Esophagus muscularis mucosa (tissue), 4 donors: ENCODE measurements at regions not wholly inside any gene's neighbourhood (a gene's known extent, or its start where the extent isn't known, plus 50 kb on each side); places are given as distances from the start of the nearest gene placed in this dataset.
"Not testable (repeated sequence)": the region's sequence is repeated elsewhere in the genome, so short reads cannot be mapped to it uniquely, and the experiment has no call there.

Experiments
- DNase-seq: peaks from one replicate; pipeline ENCODE4 v3.0.0-alpha.2; 2017; ENCODE audit errors: extremely low spot score
- H3K27ac ChIP-seq, 4 donors: fragments of 200-600 bp; sonication (generic); replicated peaks in 1 of 4; 1 replicate in 3 of 4; 2 replicates in 1 of 4; pipeline ENCODE4 v1.5.1; 2016 to 2019; ENCODE audit warnings: mild to moderate bottlenecking in 1 of 4
- H3K27me3 ChIP-seq, 4 donors: fragments of 200-600 bp; sonication (generic); one replicate each; pipeline versions ENCODE4 v1.5.1 to v1.6.0; 2016 to 2019
- H3K36me3 ChIP-seq, 4 donors: fragments of 200-600 bp; sonication (generic); one replicate each; pipeline ENCODE4 v1.5.1; 2016 to 2019
- H3K4me1 ChIP-seq, 4 donors: fragments of 200-600 bp; sonication (generic); one replicate each; pipeline ENCODE4 v1.5.1; 2016 to 2019
- H3K4me3 ChIP-seq, 4 donors: fragments of 200-600 bp; sonication (generic); 1 replicate in 2 of 4; 2 replicates in 2 of 4; pipeline ENCODE4 v1.5.1; 2016 to 2019; ENCODE audit warnings: mild to moderate bottlenecking in 4 of 4, moderate library complexity in 1 of 4
- H3K9me3 ChIP-seq, 4 donors: fragments of 200-600 bp; sonication (generic); 1 replicate in 3 of 4; 2 replicates in 1 of 4; pipeline ENCODE4 v1.5.1; 2016 to 2019
- CTCF ChIP-seq, 3 experiments: fragments of 200-600 bp in 2 of 3; fragments of 450-650 bp in 1 of 3; sonication (generic) in 2 of 3; IDR thresholded peaks; one replicate each; pipeline ENCODE4 v1.5.1; 2017 to 2019; ENCODE audit warnings: antibody characterized with exemption in 3 of 3, mild to moderate bottlenecking in 2 of 3, moderate library complexity in 1 of 3
- EP300 ChIP-seq: sonication (generic); formaldehyde crosslinking; IDR thresholded peaks from one replicate; pipeline ENCODE4 v1.6.1; 2017; ENCODE audit warnings: antibody characterized with exemption
- POLR2A ChIP-seq: fragments of 450-650 bp; IDR thresholded peaks from one replicate; pipeline ENCODE4 v1.6.1; 2017; ENCODE audit warnings: antibody characterized with exemption, moderate library complexity, mild to moderate bottlenecking, low read depth
- POLR2AphosphoS5 ChIP-seq, 2 donors: sonication (generic); formaldehyde crosslinking; IDR thresholded peaks; one replicate each; pipeline ENCODE4 v1.6.1; 2017; ENCODE audit warnings: antibody characterized with exemption in 2 of 2
- WGBS: methylation state at CpG from one replicate; pipeline ENCODE4 v1.1.5; 2018; 5-methylcytosine and 5-hydroxymethylcytosine counted together
- intact Hi-C: fragments of 100-400 bp; cut with DNase I; formaldehyde crosslinking; loops from one replicate; pipeline ENCODE4 v1.15.1; 2023

- no peak for DNase-seq
- no peak overlapping the region for H3K27ac ChIP-seq
- WGBS = 80% methylated on average over 2 of the region's 4 CpGs
- no peaks in the 10 kb centered on the region for H3K4me1 ChIP-seq
- no peaks in the 10 kb centered on the region for H3K36me3 ChIP-seq
- H3K9me3 ChIP-seq = no peaks in the 10 kb centered on the region
- intact Hi-C loops = no loop called here
- no peaks in the 10 kb centered on the region for H3K27me3 ChIP-seq
- no peak overlapping the region for H3K4me3 ChIP-seq
- TF ChIP-seq EP300 (no peak), POLR2A (no peak), POLR2AphosphoS5 (IDR thresholded peaks at IDR 0.05) (no peak), CTCF (IDR thresholded peaks at IDR 0.05) (no peak)
These were observed 197.3 kb downstream of the ANKRD30B start for GRCh38 chr18:14945286-14945685.

GRCh38 chr18:14945984-14946383 lies 198.0 kb downstream of the ANKRD30B start:
- no peaks in the 10 kb centered on the region for H3K9me3 ChIP-seq
- no peaks in the 10 kb centered on the region for H3K27me3 ChIP-seq
- no peaks in the 10 kb centered on the region for H3K4me1 ChIP-seq
- intact Hi-C loops = no loop called here
- H3K4me3 ChIP-seq = no peak overlapping the region
- DNase-seq = no peak
- WGBS = 98% methylated on average over 7 of the region's 7 CpGs
- no peaks in the 10 kb centered on the region for H3K36me3 ChIP-seq
- no peak for TF ChIP-seq CTCF (IDR thresholded peaks at IDR 0.05)
- no peak for TF ChIP-seq POLR2A
- no peak for TF ChIP-seq EP300
- TF ChIP-seq POLR2AphosphoS5 (IDR thresholded peaks at IDR 0.05) = no peak
- no peak overlapping the region for H3K27ac ChIP-seq

GRCh38 chr18:14946741-14947470 lies 198.9 kb downstream of the ANKRD30B start:
- DNase-seq, H3K4me1 ChIP-seq, H3K36me3 ChIP-seq, H3K27me3 ChIP-seq, H3K9me3 ChIP-seq, intact Hi-C loops, H3K4me3 ChIP-seq, H3K27ac ChIP-seq: not testable (repeated sequence)
- 67% methylated on average over 7 of the region's 7 CpGs for WGBS

GRCh38 chr18:14947482-14948162 lies 199.7 kb downstream of the ANKRD30B start:
- intact Hi-C loops = no loop called here
- Histone ChIP-seq H3K4me1 (no peaks in the 10 kb centered on the region), H3K4me3 (no peak overlapping the region), H3K36me3 (no peaks in the 10 kb centered on the region), H3K27ac (no peak overlapping the region), H3K9me3 (no peaks in the 10 kb centered on the region), H3K27me3 (no peaks in the 10 kb centered on the region)
- no peak for DNase-seq
- 76% methylated on average over 5 of the region's 8 CpGs for WGBS
- TF ChIP-seq POLR2A = no peak
- no peak for TF ChIP-seq CTCF (IDR thresholded peaks at IDR 0.05)
- no peak for TF ChIP-seq POLR2AphosphoS5 (IDR thresholded peaks at IDR 0.05)
- TF ChIP-seq EP300 = no peak

- no peak for DNase-seq
- Histone ChIP-seq H3K4me3 (no peak overlapping the region), H3K36me3 (no peaks in the 10 kb centered on the region), H3K9me3 (no peaks in the 10 kb centered on the region), H3K27me3 (no peaks in the 10 kb centered on the region), H3K27ac (no peak overlapping the region), H3K4me1 (no peaks in the 10 kb centered on the region)
- TF ChIP-seq POLR2A (no peak), POLR2AphosphoS5 (IDR thresholded peaks at IDR 0.05) (no peak), CTCF (IDR thresholded peaks at IDR 0.05) (no peak), EP300 (no peak)
- 24% methylated on average over 2 of the region's 3 CpGs for WGBS
- intact Hi-C loops = no loop called here
These were observed 200.2 kb downstream of the ANKRD30B start for GRCh38 chr18:14948163-14948540.
